GM18951 (cell line): ENCODE measurements at regions not wholly inside any gene's neighbourhood (a gene's known extent, or its start where the extent isn't known, plus 50 kb on each side); places are given as distances from the start of the nearest gene placed in this dataset.

Experiments used
- POLR2A ChIP-seq: IDR thresholded peaks from 4 replicates; pipeline ENCODE4 v1.6.1; 2011; ENCODE audit warnings: mild to moderate bottlenecking; ENCODE audit not compliant: insufficient read length, insufficient read depth; ENCODE audit errors: extremely low read depth
- in situ Hi-C: fragments of 300-500 bp; cut with MboI; formaldehyde crosslinking; loops from one replicate; pipeline ENCODE4 v1.12.0; 2022; ENCODE audit warnings: low sequenced_read_pairs, mixed read lengths, inconsistent platforms; ENCODE audit not compliant: unreplicated experiment

- in situ Hi-C loops, result no loop called here
- no peak for TF ChIP-seq POLR2A
These were observed 237.6 kb downstream of the ZNF536 start for GRCh38 chr19:30609656-30610270.

GRCh38 chr19:30608471-30608870, 236.3 kb downstream of the ZNF536 start:
- in situ Hi-C loops, result no loop called here

More at GRCh38 chr19:30608471-30608870, 236.3 kb downstream of the ZNF536 start:
- TF ChIP-seq POLR2A, result no peak
